PFSK-1 (cell line): ENCODE measurements at regions not wholly inside any gene's neighbourhood (a gene's known extent, or its start where the extent isn't known, plus 50 kb on each side); places are given as distances from the start of the nearest gene placed in this dataset.

ENCODE experiments used
- FOXP2 ChIP-seq: optimal IDR thresholded peaks from 2 replicates; pipeline ENCODE3; 2011; ENCODE audit warnings: borderline replicate concordance, control low read depth, inconsistent platforms; ENCODE audit not compliant: insufficient read depth; ENCODE audit errors: extremely low read length, extremely low read depth
- POLR2AphosphoS5 ChIP-seq: IDR thresholded peaks from 2 replicates; pipeline ENCODE4 v1.6.1; 2012; ENCODE audit warnings: low read depth, mild to moderate bottlenecking, control low read depth, low read length, moderate library complexity
- SIN3A ChIP-seq: IDR thresholded peaks from 2 replicates; pipeline ENCODE4 v1.6.1; 2012; ENCODE audit warnings: mild to moderate bottlenecking, low read length, moderate library complexity, borderline replicate concordance; ENCODE audit not compliant: insufficient read depth
- TAF1 ChIP-seq: IDR thresholded peaks from 2 replicates; pipeline ENCODE4 v1.6.1; 2012; ENCODE audit warnings: low read length, control low read depth, borderline replicate concordance; ENCODE audit not compliant: insufficient read depth
- TF ChIP-seq, protein P1 (sequence below), 2 experiments: IDR thresholded peaks; 2 replicates each; pipeline versions ENCODE4 v1.6.1 to v1.8.0; 2011 to 2012; ENCODE audit warnings: low read depth in 2 of 2, low read length in 2 of 2, control low read depth in 1 of 2, inconsistent platforms in 1 of 2, mild to moderate bottlenecking in 1 of 2, moderate library complexity in 1 of 2; ENCODE audit not compliant: insufficient read depth in 1 of 2

DNA sequence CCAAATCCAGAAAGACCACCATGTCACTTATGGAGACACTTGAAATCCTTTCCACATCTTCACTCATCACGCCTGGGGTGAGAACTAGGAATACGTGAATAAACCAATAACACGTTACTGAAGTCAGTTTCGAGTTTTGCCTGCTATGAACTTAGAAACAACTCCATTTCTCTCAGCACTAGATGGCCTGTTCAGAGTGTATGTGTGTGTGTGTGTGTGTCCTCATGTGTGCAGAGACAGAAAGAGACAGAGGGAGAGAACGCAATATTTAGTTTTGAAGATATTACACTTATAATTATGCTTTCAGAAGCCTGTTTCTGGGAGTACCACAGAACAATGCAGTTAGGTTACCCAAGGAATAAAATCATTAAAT, 81.2 kb upstream of the CCN6 start:
- TF ChIP-seq POLR2AphosphoS5 (no peak), TAF1 (no peak), SIN3A (no peak), FOXP2 (no peak)
- TF ChIP-seq, protein P1, sequence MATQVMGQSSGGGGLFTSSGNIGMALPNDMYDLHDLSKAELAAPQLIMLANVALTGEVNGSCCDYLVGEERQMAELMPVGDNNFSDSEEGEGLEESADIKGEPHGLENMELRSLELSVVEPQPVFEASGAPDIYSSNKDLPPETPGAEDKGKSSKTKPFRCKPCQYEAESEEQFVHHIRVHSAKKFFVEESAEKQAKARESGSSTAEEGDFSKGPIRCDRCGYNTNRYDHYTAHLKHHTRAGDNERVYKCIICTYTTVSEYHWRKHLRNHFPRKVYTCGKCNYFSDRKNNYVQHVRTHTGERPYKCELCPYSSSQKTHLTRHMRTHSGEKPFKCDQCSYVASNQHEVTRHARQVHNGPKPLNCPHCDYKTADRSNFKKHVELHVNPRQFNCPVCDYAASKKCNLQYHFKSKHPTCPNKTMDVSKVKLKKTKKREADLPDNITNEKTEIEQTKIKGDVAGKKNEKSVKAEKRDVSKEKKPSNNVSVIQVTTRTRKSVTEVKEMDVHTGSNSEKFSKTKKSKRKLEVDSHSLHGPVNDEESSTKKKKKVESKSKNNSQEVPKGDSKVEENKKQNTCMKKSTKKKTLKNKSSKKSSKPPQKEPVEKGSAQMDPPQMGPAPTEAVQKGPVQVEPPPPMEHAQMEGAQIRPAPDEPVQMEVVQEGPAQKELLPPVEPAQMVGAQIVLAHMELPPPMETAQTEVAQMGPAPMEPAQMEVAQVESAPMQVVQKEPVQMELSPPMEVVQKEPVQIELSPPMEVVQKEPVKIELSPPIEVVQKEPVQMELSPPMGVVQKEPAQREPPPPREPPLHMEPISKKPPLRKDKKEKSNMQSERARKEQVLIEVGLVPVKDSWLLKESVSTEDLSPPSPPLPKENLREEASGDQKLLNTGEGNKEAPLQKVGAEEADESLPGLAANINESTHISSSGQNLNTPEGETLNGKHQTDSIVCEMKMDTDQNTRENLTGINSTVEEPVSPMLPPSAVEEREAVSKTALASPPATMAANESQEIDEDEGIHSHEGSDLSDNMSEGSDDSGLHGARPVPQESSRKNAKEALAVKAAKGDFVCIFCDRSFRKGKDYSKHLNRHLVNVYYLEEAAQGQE (IDR thresholded peaks at IDR 0.05; ENCODE audit: insufficient read depth in 1 of 2, low read depth in 2 of 2, low read length in 2 of 2), result no peak

DNA sequence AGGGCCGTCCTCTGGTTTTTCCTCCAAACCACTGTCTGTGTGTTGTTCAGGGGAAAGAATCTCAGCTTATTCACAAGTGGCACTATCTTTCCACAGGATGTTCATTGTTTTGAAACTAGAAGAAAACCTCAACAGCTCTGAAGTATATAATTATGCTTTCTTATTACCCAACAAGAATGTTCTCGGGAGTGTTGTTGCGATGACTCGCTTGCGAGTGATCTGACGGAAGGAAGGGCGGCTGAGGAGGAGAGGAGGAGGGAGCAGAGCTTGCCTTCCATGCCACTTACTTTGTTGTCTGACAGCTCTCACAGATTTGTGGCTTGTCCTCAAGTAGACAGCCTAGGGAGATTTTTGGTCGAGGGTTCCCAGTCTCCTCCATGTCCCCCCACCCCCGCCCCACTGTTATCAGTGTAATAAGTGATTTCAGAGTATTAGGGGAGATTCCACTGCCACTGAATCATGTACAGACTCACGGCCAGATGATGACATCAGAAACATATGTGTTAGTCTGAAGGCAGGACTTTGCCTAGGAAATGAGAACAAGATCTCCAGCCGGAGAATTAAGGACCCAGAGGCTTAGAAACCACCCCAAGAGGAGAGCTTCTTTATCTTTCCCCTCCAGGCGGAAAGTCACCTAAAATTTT, 80.7 kb upstream of the CCN6 start:
- TF ChIP-seq FOXP2 (no peak), TAF1 (no peak), SIN3A (no peak), POLR2AphosphoS5 (no peak)
- TF ChIP-seq, protein P1 (IDR thresholded peaks at IDR 0.05; ENCODE audit: insufficient read depth in 1 of 2, low read depth in 2 of 2, low read length in 2 of 2), result no peak

DNA sequence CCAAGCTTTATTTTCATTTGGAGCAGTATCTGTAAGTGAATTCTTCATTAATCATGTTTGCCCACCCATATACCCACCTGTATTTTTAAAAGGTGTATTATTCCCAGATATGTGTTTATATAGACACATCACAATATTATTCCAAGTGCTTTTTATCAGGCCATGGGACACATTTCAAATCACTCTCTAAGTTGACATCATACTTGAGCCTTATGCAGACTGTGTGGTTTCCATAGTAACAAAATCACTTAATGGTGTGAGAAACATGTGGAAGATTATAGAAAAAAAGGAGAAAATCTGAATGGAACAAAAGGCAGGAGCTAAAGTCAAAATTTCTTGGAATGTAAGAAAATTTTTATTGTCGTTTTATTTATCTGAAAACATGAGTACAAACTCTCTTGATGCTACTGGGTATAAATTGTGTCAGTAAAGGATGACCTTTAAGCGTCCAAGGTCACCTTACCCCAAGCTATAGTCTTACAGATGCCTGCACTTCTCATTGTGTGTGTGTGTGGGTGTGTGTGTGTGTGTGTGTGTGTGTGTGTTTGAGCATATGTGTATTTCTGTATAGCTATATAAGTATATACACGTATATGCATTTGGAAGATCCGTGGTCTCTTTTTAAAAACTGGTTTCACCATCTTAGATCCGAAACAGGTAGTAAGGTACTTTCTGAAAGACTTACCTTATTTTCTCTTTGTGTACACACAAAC, 79.8 kb upstream of the CCN6 start:
- no peak for TF ChIP-seq FOXP2
- no peak for TF ChIP-seq TAF1
- no peak for TF ChIP-seq SIN3A
- TF ChIP-seq, protein P1 (IDR thresholded peaks at IDR 0.05; ENCODE audit: insufficient read depth in 1 of 2, low read depth in 2 of 2, low read length in 2 of 2), result no peak
- TF ChIP-seq POLR2AphosphoS5, result no peak

DNA sequence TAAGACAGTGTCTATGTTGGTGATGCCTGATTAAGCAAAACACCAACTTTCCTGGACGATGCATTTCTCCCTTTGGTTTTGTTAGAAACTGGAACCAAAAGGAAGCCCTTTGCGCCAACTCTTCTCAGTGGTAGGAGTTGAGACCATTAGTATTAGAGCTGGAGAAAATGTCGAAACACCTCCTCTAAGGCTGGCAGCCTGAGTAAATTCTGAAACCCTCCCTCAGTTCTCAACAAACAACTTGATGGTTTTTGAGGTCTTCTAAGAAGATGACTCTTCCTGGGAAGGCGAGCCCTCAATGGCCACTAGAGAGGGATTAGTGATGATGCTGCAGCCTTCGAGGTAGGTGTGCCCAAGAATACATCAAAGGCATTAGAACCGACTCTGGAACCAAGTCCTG, 78.4 kb upstream of the CCN6 start:
- TF ChIP-seq FOXP2, result no peak
- TF ChIP-seq, protein P1 (IDR thresholded peaks at IDR 0.05; ENCODE audit: insufficient read depth in 1 of 2, low read depth in 2 of 2, low read length in 2 of 2), result no peak
- no peak for TF ChIP-seq POLR2AphosphoS5
- no peak for TF ChIP-seq TAF1
- TF ChIP-seq SIN3A, result no peak
